Stimulated activated naive CD4-positive, alpha-beta T cell (primary cell): ENCODE measurements at regions not wholly inside any gene's neighbourhood (a gene's known extent, or its start where the extent isn't known, plus 50 kb on each side); places are given as distances from the start of the nearest gene placed in this dataset.

Experiments
- DNase-seq, 6 experiments: peaks; one replicate each; lab custom pipeline; 2025; lab: John Stamatoyannopoulos, UW

DNA sequence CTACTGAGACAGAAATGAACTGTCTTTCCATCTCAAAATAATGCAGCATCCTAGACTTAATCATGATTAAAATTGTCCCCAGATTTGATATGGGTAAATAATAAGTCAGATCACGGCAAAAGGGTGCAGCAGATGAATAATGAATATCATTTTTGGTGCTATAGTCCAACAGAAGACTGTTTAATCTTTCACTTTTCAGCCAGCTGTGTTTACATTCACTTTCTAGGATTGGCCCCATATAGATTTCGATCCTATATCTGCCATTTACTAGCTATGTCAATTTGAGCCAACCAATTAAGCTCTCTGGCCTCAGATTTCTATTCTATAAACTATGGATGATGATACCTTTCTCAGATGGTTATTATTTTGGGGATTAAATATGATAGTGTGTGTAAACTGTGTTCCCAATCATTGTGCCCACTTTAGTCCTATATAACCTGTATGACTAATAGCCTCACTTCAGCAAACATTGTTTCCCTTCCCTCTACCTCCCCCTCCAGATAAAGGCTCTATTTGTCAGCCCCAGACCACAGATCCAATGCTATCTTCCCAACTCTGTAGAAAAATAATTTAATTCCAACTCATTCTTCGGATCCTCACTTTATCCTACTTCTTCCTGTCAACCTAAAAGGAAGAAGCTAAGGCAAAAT is 53.6 kb upstream of the NT5E start:
- no peak for DNase-seq

DNA sequence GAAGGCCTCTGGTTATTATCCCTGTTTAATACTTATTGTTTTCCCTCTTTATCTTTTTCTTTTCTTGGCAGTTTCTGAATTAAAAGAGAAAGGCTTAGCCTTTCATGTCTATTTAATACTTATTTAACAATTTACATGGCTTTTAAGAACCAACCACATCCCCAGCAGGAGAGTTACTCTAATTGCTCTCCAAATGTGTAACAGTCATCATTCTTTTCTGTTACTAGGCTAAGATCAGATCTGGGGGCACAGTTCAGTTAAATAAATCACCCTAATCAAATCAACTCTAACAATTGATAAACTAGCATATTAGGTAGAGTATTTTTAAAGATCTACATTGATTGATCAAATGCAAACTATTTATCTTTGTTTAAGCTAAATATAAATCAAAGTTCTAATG is 54.1 kb upstream of the NT5E start:
- DNase-seq: no peak

- no peak for DNase-seq
These were observed 54.9 kb upstream of the NT5E start for GRCh38 chr6:85394853-85395538.

DNA sequence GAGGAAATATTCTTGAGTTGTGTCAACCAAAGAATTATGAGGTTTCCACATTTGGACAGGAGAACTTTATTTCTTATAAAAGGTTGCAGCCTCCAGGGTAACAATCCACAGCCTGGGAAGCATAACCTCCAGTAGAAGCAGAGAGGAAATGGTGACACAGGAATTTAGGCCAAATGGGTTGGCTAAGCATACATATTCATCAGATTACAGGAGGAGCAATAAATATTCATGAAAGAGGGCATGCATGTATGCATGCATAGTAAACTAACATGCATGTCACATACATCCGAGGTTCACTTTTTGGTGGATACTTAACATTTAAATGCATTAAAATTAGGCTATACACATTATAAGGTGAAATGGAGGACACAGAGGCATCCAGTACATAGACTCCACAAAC is 55.7 kb upstream of the NT5E start:
- DNase-seq: no peak

DNA sequence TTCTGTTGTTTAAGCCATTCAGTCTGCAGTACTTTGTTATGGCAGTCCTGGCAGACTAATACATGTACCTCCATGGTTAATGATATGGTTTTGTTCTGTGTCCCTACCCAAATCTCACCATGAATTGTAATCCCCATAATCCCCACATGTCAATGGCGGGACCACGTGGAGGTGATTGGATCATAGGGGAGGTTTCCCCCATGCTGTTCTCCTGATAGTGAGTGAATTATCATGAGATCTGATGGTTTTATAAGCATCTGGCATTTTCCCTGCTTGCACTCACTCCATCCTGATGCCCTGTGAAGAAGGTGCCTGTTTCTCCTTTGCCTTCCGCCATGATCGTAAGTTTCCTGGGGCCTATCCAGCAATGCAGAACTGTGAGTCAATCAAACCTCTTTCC is 57.5 kb upstream of the NT5E start:
- DNase-seq: no peak

DNA sequence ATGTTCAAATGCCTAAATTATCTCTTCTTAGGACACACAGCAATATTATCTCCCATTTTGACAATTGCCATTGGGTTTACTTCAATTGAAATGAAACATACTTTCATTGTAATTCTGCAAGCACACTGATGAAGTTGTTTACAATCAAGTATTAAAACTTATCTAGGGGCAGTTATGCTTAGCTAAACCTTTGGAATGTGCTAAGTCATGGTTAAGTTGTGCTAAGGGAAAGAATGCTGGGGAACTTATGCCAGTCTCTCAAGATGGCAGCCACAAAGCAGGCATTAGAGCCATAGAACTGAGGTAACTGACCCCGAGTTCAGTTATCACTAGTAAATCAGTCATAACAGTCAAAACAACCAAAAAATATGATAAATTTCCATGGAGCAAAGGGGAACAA is 59.1 kb upstream of the NT5E start:
- no peak for DNase-seq

DNA sequence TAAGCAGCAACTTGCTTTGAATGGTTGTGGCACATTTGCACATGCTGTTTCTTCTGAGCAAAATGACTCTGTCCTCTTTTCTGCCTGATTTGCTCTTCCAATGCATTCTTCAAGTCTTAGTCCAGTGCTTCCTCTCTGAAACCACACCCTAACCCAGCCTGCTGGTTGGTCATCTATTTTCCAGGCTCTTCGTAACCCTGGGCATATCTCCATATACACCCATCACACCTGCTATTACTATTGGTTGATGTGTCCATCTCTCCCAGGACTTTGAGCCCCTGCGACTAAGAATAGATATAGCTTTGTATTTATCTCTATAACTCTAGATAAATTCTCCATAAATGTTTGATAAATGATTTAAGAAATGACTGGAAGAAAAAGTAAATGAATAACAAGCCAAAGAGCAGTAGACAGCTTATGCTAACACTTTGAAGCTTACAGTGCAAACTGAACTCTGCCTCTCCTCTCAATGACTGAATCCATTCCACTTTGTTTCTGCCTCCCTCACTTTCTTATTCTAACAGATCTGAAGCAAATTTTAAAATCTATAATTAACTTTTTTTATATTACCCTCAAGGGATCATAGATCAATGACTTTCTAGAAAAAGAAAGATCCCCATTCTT is 59.7 kb upstream of the NT5E start:
- no peak for DNase-seq

DNA sequence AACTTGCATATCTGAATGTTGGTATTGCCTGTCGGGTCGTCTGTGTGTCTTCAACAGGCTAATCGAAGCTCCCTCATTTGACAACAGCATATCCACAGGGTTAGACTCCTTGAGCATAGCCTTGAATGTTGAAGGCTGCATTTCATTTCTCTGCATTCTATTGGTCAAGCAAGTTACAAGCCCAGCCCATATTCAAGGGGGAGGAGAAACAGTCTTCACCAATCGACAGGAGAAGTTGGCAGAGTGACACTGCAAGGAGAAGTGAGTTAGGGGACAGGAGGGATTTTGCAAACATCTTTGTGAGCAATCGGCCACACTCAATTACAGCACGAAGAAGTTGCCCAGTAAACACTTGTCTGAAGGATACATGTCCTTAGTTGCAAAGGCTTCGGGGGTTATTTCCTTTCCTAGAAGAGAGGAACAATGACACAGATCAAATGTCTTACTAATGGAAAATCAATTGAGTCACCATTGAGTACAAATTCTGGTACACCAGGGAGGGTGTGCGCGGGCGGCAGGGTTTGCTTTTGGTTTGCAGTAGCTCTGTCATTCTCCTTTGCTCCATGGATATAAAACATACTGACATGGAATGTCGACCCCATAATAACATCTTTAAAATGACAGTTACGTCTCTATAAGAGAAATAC is 60.6 kb upstream of the NT5E start:
- DNase-seq: no peak

DNA sequence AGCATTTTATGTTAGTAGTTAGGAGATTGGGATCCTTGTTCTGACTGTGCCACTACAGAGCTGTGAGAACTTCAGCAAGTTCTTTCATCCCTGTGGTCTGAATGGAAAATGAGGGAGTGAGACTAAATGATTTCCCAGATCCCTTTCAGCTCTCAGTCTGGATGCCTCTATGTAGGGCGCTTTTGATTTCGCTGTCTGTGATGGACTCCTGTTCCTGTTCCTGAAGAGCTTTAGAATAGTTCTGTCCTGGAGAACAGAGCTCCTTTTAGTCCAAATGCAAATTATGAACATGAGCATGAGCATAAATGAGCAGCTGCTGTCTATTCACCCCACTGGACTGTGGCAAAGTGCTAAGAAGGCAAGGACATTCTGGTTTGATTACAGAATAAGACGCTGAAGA is 61.4 kb upstream of the NT5E start:
- DNase-seq: no peak

DNA sequence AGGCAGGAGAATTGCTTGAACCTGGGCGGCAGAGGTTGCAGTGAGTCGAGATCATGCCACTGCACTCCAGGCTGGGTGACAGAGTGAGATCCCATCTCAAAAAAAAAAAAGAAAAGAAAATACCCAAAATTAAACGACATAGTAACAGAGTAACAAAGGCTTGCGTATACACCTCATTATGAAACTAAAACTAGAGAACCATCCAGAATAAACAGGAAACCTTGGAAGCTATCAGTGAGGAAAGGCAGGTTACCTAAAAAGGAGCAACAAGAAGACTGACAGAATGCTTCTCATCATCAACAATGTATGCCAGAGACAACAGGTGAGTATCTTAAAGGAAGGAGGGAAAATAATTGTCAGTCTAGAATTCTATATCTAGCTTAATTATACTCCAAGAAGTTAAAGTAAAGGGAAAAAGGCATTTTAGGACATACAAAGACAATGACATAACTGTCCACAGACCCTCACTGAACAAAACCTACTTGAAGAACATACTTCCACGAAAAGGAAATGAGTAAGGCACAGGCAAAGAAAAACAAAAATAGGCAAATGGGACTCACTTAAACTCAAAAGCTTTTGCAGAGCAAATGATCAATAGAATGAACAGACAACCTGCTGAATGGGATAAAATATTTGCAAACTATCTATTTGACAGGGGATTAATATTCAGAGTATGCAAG is 64.1 kb upstream of the NT5E start:
- DNase-seq: no peak

DNA sequence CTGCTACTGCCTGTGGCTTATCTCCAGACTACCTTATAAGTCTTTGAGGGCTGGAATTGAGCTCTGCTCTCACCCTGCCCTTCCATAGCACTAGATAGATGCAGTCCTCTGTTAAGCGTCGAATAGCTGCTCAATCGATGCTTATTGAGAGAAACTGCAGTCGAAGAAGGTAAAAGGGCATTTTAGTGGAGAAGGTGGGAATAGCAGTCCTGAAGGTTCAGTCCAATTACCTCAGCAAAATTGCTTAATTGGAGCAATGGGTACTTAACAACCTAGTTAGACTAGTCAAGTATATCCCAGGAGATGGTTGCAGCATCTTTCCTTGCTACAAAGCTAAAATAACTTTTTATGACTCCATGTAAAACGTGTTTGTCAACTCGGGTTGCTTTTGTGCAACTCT is 66.8 kb upstream of the NT5E start:
- no peak for DNase-seq

DNA sequence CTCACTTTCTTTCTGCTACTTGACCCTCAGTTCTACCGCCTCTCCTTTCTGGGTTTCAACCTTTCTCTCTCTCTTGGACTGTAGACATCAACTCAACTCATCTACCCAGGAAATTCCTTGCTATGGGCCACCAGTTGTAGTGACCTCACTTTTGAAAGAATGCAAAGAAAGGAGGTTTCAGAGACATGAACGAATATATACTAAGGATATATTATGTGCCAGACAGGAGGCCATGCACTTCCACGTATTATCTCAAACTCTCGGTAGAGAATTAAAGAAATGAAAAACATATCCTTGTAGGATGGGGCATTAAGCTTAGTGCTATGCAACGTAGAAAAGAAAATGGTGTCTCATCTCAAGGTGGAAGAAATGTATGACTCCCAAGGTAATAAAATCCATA is 67.3 kb upstream of the NT5E start:
- no peak for DNase-seq

- DNase-seq: no peak
These were observed 77.0 kb upstream of the NT5E start for GRCh38 chr6:85372915-85373270.

GRCh38 chr6:85372188-85372914 is 77.5 kb upstream of the NT5E start:
- DNase-seq: no peak

DNA sequence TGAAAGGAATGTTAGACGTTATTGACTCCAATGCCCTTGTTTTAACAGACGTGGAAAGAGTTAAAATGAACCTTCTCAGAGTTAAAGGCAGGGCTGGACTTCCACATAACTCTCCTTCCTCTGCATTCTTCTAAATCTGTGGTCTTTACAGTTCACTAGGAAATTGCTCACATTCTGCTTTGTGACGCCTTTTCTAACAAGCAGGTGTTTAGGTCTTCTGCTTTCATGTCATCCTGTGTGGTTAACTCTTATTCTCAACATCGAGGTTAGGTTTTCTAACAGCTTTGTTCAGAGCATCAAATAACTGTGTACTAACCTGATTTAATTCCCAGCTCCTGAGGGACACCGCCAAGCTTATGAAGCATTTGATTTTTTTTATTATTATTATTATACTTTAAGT is 81.3 kb upstream of the NT5E start:
- no peak for DNase-seq

DNA sequence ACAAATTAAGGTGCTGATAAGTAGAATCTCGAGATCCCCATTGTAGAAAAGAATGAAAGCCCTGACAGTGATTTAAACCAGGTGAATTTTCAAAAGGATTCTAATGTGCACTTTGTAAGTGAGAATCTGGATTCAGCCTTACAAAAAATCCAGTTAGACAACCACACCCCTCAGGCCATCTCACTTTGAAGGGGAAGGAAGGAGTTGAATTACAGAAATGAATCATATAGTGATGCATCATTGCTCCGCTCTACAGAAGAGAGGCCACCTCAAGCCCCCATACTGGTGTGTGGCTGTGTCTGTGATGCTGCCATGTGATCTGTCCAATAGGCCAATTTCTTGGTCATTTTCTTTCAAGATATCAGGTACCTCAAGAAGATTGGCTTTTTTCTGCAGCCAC is 85.5 kb upstream of the NT5E start:
- DNase-seq: no peak

- no peak for DNase-seq
These were observed 86.0 kb upstream of the NT5E start for GRCh38 chr6:85363870-85364269.

- no peak for DNase-seq
These were observed 87.1 kb upstream of the NT5E start for GRCh38 chr6:85362652-85363310.

DNA sequence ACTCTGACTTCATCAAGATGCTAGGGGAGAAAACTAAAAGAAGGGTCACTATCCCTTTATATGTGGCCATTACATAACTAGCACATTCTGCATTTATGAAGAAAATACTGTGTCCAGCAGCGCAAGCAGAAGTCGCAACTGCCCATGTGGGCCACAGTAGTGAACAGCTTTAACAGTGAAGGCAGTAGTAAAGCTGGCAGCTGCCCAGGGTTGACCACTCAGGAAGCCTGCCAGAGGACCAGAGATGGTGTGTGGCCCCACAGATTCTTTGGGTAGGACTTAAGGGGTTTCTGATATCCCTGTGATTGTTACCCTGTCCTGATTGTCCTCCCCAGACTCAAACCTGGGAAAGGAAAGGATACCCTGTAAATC is 88.3 kb upstream of the NT5E start:
- no peak for DNase-seq

DNA sequence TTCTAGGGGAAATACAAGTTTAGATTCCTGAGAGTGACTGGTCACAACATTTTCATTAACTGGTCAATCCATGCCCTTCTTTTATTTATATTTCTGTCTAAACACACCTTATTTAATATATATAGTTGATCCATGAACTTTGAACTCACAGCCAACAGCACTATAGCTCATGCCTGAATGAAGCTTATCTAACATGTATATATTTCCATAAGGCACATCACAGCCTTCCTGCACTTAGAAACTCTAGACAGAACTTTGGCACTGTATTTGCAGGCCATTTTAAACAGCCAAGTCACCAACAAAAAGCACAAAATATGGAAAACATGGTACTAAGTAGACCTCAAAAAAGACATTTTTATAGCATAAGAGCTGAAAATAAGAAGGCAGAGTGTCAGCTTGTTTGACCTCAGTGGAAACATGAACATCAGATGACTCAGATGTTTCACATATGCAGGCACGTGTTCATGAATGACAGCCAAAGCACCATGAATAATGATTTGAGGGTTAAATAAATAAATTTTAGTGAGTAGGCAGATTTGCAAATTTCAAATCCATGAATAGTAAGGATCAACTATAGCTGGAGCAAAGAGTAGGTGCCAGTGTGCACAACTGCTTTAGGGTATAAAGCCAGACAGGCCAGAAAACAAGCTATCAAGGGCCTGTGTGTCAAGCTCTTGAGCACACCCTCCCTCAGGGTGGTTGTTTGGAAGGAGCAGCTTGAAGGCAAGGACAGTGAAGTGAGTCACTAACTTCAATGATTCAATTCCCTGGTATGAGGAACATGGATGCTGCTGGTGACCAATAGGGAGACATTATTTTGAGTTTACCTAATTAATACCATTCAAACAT is 88.9 kb upstream of the NT5E start:
- DNase-seq: no peak

DNA sequence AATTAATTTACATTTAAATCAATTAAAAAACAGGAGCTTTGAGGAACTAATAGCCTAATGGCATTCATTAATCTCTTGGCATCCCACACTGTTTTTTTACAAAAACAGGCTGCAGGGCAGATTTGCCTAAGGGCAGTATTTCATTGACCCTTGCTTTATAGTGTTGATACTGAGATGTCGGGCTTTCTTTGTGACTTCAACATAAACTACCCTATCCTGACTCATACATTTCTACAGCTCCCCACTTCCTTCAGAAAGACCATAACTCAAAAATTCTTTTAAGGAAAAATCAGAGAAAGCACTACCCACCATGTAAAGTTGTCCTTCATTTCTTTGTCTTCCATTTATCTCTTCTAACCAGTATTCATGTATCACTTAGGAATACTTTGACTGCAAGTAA is 92.2 kb upstream of the NT5E start:
- no peak for DNase-seq
